Prostate gland (tissue), 2 donors: ENCODE measurements at regions not wholly inside any gene's neighbourhood (a gene's known extent, or its start where the extent isn't known, plus 50 kb on each side); places are given as distances from the start of the nearest gene placed in this dataset.

Experiments used
- CTCF ChIP-seq, 4 experiments: fragments of 200-600 bp in 2 of 4; fragments of 450-650 bp in 2 of 4; sonication (generic) in 2 of 4; IDR thresholded peaks; 1 replicate in 3 of 4; 2 replicates in 1 of 4; pipeline ENCODE4 v1.5.1; 2016 to 2019; ENCODE audit warnings: antibody characterized with exemption in 4 of 4, mild to moderate bottlenecking in 2 of 4, moderate library complexity in 2 of 4
- POLR2A ChIP-seq: fragments of 450-650 bp; IDR thresholded peaks from one replicate; pipeline ENCODE4 v1.6.1; 2016; ENCODE audit warnings: antibody characterized with exemption, mild to moderate bottlenecking

DNA sequence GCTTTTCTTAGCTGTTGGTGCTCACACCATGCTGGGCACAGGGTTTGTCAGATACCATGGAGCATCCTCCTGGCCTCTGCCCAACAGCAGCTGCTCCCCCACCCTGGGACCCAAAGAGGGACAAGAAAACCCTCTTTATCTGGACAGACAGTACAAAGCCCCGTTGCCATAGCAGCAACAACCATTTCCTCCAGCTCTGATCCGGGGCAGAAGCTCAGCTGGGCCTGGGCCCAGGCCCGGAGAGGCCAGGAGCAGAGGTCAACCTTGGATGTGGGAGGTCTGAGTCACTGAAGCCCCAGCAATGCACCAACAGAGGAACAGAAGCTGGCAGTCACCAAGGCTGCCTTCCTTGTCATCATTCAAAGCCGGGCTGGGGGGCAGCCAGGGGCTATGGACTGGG lies 228.4 kb upstream of the POU3F1 start:
- TF ChIP-seq CTCF (IDR thresholded peaks at IDR 0.05) (no peak), POLR2A (no peak)
